SIG-M5 treated with dmso at 0.1 percent for 504 hours (cell line): ENCODE measurements at regions not wholly inside any gene's neighbourhood (a gene's known extent, or its start where the extent isn't known, plus 50 kb on each side); places are given as distances from the start of the nearest gene placed in this dataset.

Experiments used
- DNase-seq: peaks from one replicate; lab custom pipeline; 2025; ENCODE audit not compliant: unreplicated experiment; lab: John Stamatoyannopoulos, UW

GRCh38 chr14:104318558-104319490 lies 180.4 kb downstream of the KIF26A start:
- no peak for DNase-seq

GRCh38 chr14:104319491-104320241 lies 181.3 kb downstream of the KIF26A start:
- DNase-seq: no peak

GRCh38 chr14:104320611-104321086 lies 182.3 kb downstream of the KIF26A start:
- no peak for DNase-seq

- no peak for DNase-seq
Measured at GRCh38 chr14:104321088-104321801, 182.9 kb downstream of the KIF26A start.

- DNase-seq: no peak
Measured at GRCh38 chr14:104321802-104322130, 183.4 kb downstream of the KIF26A start.

GRCh38 chr14:104322531-104323366 lies 184.4 kb downstream of the KIF26A start:
- DNase-seq: no peak

- no peak for DNase-seq
Measured at GRCh38 chr14:104323551-104324175, 185.3 kb downstream of the KIF26A start.

- DNase-seq: no peak
Measured at GRCh38 chr14:104326848-104327247, 188.5 kb downstream of the KIF26A start.

GRCh38 chr14:104328607-104329006 lies 190.2 kb downstream of the KIF26A start:
- DNase-seq: no peak

- DNase-seq: no peak
Measured at GRCh38 chr14:104329793-104330192, 191.4 kb downstream of the KIF26A start.

GRCh38 chr14:104331871-104332605 lies 193.7 kb downstream of the KIF26A start:
- DNase-seq: no peak

GRCh38 chr14:104332634-104333270 lies 194.4 kb downstream of the KIF26A start:
- no peak for DNase-seq

GRCh38 chr14:104333646-104334423 lies 195.4 kb downstream of the KIF26A start:
- DNase-seq: no peak

- no peak for DNase-seq
Measured at GRCh38 chr14:104334424-104335161, 196.2 kb downstream of the KIF26A start.

- no peak for DNase-seq
Measured at GRCh38 chr14:104335176-104335575, 196.8 kb downstream of the KIF26A start.

- DNase-seq: no peak
Measured at GRCh38 chr14:104335611-104336010, 197.2 kb downstream of the KIF26A start.

- no peak for DNase-seq
Measured at GRCh38 chr14:104337351-104337750, 199.0 kb downstream of the KIF26A start.
